MM.1S (cell line): ENCODE measurements at regions not wholly inside any gene's neighbourhood (a gene's known extent, or its start where the extent isn't known, plus 50 kb on each side); places are given as distances from the start of the nearest gene placed in this dataset.

Experiments
- DNase-seq: peaks from one replicate; pipeline ENCODE4 v3.0.0-alpha.2; 2015
- H2AFZ ChIP-seq: fragments of 300-600 bp; sonication (generic); 2 replicates; pipeline ENCODE4 v1.6.0; 2016; ENCODE audit warnings: antibody characterized with exemption, low read length
- H3F3A ChIP-seq: fragments of 300-600 bp; sonication (generic); 2 replicates; pipeline ENCODE4 v1.6.1; 2016; ENCODE audit warnings: mild to moderate bottlenecking, antibody characterized with exemption, low read length, moderate library complexity, mixed read lengths; ENCODE audit not compliant: insufficient read depth
- H3K27ac ChIP-seq: fragments of 300-600 bp; sonication (generic); 2 replicates; pipeline ENCODE4 v1.5.1; 2016; ENCODE audit warnings: mild to moderate bottlenecking, low read length
- H3K27me3 ChIP-seq: fragments of 300-600 bp; sonication (generic); replicated peaks from 2 replicates; pipeline ENCODE4 v1.6.0; 2016; ENCODE audit warnings: low read length; ENCODE audit not compliant: insufficient read depth
- H3K36me3 ChIP-seq: fragments of 300-600 bp; sonication (generic); replicated peaks from 2 replicates; pipeline ENCODE4 v1.6.1; 2016; ENCODE audit warnings: mild to moderate bottlenecking, low read length, mixed read lengths; ENCODE audit not compliant: insufficient read depth
- H3K4me1 ChIP-seq: fragments of 300-600 bp; sonication (generic); 2 replicates; pipeline ENCODE4 v1.6.1; 2016; ENCODE audit warnings: low read length, mixed read lengths
- H3K4me2 ChIP-seq: fragments of 300-600 bp; sonication (generic); 2 replicates; pipeline ENCODE4 v1.6.0; 2016; ENCODE audit warnings: low read depth, low read length
- H3K4me3 ChIP-seq: fragments of 300-600 bp; sonication (generic); 2 replicates; pipeline ENCODE4 v1.5.1; 2016; ENCODE audit warnings: low read length, mixed read lengths
- H3K79me2 ChIP-seq: fragments of 300-600 bp; sonication (generic); 2 replicates; pipeline ENCODE4 v1.6.1; 2016; ENCODE audit warnings: mixed run types, low read length, mixed read lengths
- H3K9ac ChIP-seq: fragments of 300-600 bp; sonication (generic); 2 replicates; pipeline ENCODE4 v1.6.1; 2016; ENCODE audit warnings: low read length, mixed read lengths
- H3K9me2 ChIP-seq: fragments of 300-600 bp; sonication (generic); replicated peaks from 2 replicates; pipeline ENCODE4 v1.6.1; 2016; ENCODE audit warnings: mild to moderate bottlenecking, low read length, mixed read lengths; ENCODE audit not compliant: insufficient read depth
- H3K9me3 ChIP-seq: fragments of 300-600 bp; sonication (generic); replicated peaks from 2 replicates; pipeline ENCODE4 v1.6.1; 2016; ENCODE audit warnings: mild to moderate bottlenecking, low read length, mixed read lengths; ENCODE audit not compliant: insufficient read depth
- H4K20me1 ChIP-seq: fragments of 300-600 bp; sonication (generic); 2 replicates; pipeline ENCODE4 v1.6.1; 2016; ENCODE audit warnings: mild to moderate bottlenecking, low read length, moderate library complexity, mixed read lengths; ENCODE audit not compliant: insufficient read depth
- CTCF ChIP-seq: fragments of 300-600 bp; sonication (generic); IDR thresholded peaks from 2 replicates; pipeline ENCODE4 v1.5.1; 2016; ENCODE audit warnings: antibody characterized with exemption, low read length, mixed read lengths
- EZH2 ChIP-seq: fragments of 300-600 bp; sonication (generic); optimal IDR thresholded peaks from 2 replicates; pipeline ENCODE3; 2017; ENCODE audit warnings: low read depth, mild to moderate bottlenecking, antibody characterized with exemption, low read length, mixed read lengths
- EZH2phosphoT487 ChIP-seq: fragments of 300-600 bp; sonication (generic); IDR thresholded peaks from 2 replicates; pipeline ENCODE4 v1.6.1; 2018; ENCODE audit warnings: antibody characterized with exemption, low read length

GRCh38 chr10:8998751-8999150 is 944.3 kb downstream of the GATA3 start:
- H3K27ac ChIP-seq: no peak overlapping the region
- H3K9ac ChIP-seq: no peak overlapping the region
- no peak overlapping the region for H2AFZ ChIP-seq
- no peaks in the 10 kb centered on the region for H3F3A ChIP-seq
- TF ChIP-seq EZH2phosphoT487 (no peak), CTCF (no peak), EZH2 (no peak)
- no peaks in the 10 kb centered on the region for H4K20me1 ChIP-seq
- no peaks in the 10 kb centered on the region for H3K27me3 ChIP-seq
- no peaks in the 10 kb centered on the region for H3K36me3 ChIP-seq
- H3K4me2 ChIP-seq: no peak overlapping the region
- H3K4me1 ChIP-seq: no peaks in the 10 kb centered on the region
- H3K79me2 ChIP-seq: no peaks in the 10 kb centered on the region
- H3K9me3 ChIP-seq: no peaks in the 10 kb centered on the region
- DNase-seq: no peak
- H3K4me3 ChIP-seq: no peak overlapping the region
- H3K9me2 ChIP-seq: no peaks in the 10 kb centered on the region

GRCh38 chr10:9003122-9003521 is 948.6 kb downstream of the GATA3 start:
- H3K4me2 ChIP-seq: no peak overlapping the region
- DNase-seq: no peak

GRCh38 chr10:9004736-9005135 is 950.2 kb downstream of the GATA3 start:
- Histone ChIP-seq H3K36me3 (no peaks in the 10 kb centered on the region), H3K4me1 (no peaks in the 10 kb centered on the region), H3F3A (no peaks in the 10 kb centered on the region), H3K27ac (no peak overlapping the region), H3K79me2 (no peaks in the 10 kb centered on the region), H3K27me3 (no peaks in the 10 kb centered on the region), H3K9me3 (no peaks in the 10 kb centered on the region), H2AFZ (no peak overlapping the region), H3K9ac (no peak overlapping the region), H3K9me2 (no peaks in the 10 kb centered on the region), H4K20me1 (no peaks in the 10 kb centered on the region), H3K4me3 (no peak overlapping the region), H3K4me2 (no peak overlapping the region)
- no peak for TF ChIP-seq EZH2
- TF ChIP-seq EZH2phosphoT487: no peak
- no peak for TF ChIP-seq CTCF
- no peak for DNase-seq

More at GRCh38 chr10:9003122-9003521, 948.6 kb downstream of the GATA3 start:
- Histone ChIP-seq H2AFZ (no peak overlapping the region), H3K9me2 (no peaks in the 10 kb centered on the region), H3K4me3 (no peak overlapping the region), H3K36me3 (no peaks in the 10 kb centered on the region), H3K9ac (no peak overlapping the region), H3K79me2 (no peaks in the 10 kb centered on the region), H3K4me1 (no peaks in the 10 kb centered on the region), H3F3A (no peaks in the 10 kb centered on the region), H3K27ac (no peak overlapping the region), H3K9me3 (no peaks in the 10 kb centered on the region), H4K20me1 (no peaks in the 10 kb centered on the region), H3K27me3 (no peaks in the 10 kb centered on the region)
- TF ChIP-seq EZH2 (no peak), CTCF (no peak), EZH2phosphoT487 (no peak)
